HFFc6 (cell line): ENCODE measurements at regions not wholly inside any gene's neighbourhood (a gene's known extent, or its start where the extent isn't known, plus 50 kb on each side); places are given as distances from the start of the nearest gene placed in this dataset.

ENCODE experiments used
- DNase-seq: peaks from one replicate; pipeline ENCODE4 v3.0.0-alpha.2; 2018
- H3K27ac Mint-ChIP-seq: 2 replicates; pipeline ENCODE4 v1.8.0; 2020; ENCODE audit warnings: mild to moderate bottlenecking, mixed read lengths
- H3K27me3 Mint-ChIP-seq: 2 replicates; pipeline ENCODE4 v1.8.0; 2021; ENCODE audit warnings: mild to moderate bottlenecking, moderate library complexity, mixed read lengths; ENCODE audit not compliant: insufficient read depth
- H3K36me3 Mint-ChIP-seq: 2 replicates; pipeline ENCODE4 v1.8.0; 2021; ENCODE audit warnings: low read depth, mixed read lengths
- H3K4me1 Mint-ChIP-seq: 2 replicates; pipeline ENCODE4 v1.8.0; 2020; ENCODE audit warnings: low read depth, mixed read lengths
- H3K4me3 Mint-ChIP-seq: 2 replicates; pipeline ENCODE4 v1.8.0; 2020; ENCODE audit warnings: mild to moderate bottlenecking, moderate library complexity, mixed read lengths
- H3K9me3 Mint-ChIP-seq: 2 replicates; pipeline ENCODE4 v1.8.0; 2020; ENCODE audit warnings: mild to moderate bottlenecking, mixed read lengths
- CTCF ChIP-seq: fragments of 200-600 bp; sonication (generic); IDR thresholded peaks from 2 replicates; pipeline ENCODE4 v1.5.0; 2021; ENCODE audit warnings: antibody characterized with exemption, mild to moderate bottlenecking

GRCh38 chr10:90604636-90605035, 253.2 kb downstream of the HTR7 start:
- Mint-ChIP-seq H3K4me1 (no peaks in the 10 kb centered on the region), H3K27me3 (no peaks in the 10 kb centered on the region; the same call in 1 of the 2 replicates), H3K27ac (no peak overlapping the region), H3K4me3 (no peak overlapping the region), H3K36me3 (peaks cover 5% of the 10 kb centered on the region; the same call in 1 of the 2 replicates), H3K9me3 (peaks cover 43% of the 10 kb centered on the region)
- TF ChIP-seq CTCF, result no peak
- no peak for DNase-seq

- DNase-seq, result no peak
- H3K27me3 Mint-ChIP-seq, result no peaks in the 10 kb centered on the region; the same call in 1 of the 2 replicates
- TF ChIP-seq CTCF, result no peak
- no peak overlapping the region for H3K27ac Mint-ChIP-seq
- no peaks in the 10 kb centered on the region for H3K4me1 Mint-ChIP-seq
- H3K4me3 Mint-ChIP-seq, result no peak overlapping the region
- peaks cover 36% of the 10 kb centered on the region for H3K9me3 Mint-ChIP-seq
- H3K36me3 Mint-ChIP-seq, result peaks cover 5% of the 10 kb centered on the region; the same call in 1 of the 2 replicates
Measured at GRCh38 chr10:90605506-90605905, 252.3 kb downstream of the HTR7 start.

- DNase-seq, result no peak
- H3K4me3 Mint-ChIP-seq, result no peak overlapping the region
- peaks cover 16% of the 10 kb centered on the region for H3K9me3 Mint-ChIP-seq
- no peak for TF ChIP-seq CTCF
- H3K36me3 Mint-ChIP-seq, result no peaks in the 10 kb centered on the region
- H3K27me3 Mint-ChIP-seq, result no peaks in the 10 kb centered on the region
- no peaks in the 10 kb centered on the region for H3K4me1 Mint-ChIP-seq
- no peak overlapping the region for H3K27ac Mint-ChIP-seq
Measured at GRCh38 chr10:90612276-90612675, 245.6 kb downstream of the HTR7 start.

- H3K9me3 Mint-ChIP-seq, result peaks cover 10% of the 10 kb centered on the region
- no peak for DNase-seq
- H3K4me3 Mint-ChIP-seq, result no peak overlapping the region
- H3K27ac Mint-ChIP-seq, result no peak overlapping the region
- no peaks in the 10 kb centered on the region for H3K36me3 Mint-ChIP-seq
- no peaks in the 10 kb centered on the region for H3K27me3 Mint-ChIP-seq
- H3K4me1 Mint-ChIP-seq, result no peaks in the 10 kb centered on the region
- no peak for TF ChIP-seq CTCF
Measured at GRCh38 chr10:90614631-90615030, 243.2 kb downstream of the HTR7 start.

- no peaks in the 10 kb centered on the region for H3K4me1 Mint-ChIP-seq
- H3K9me3 Mint-ChIP-seq, result peaks cover 3% of the 10 kb centered on the region
- no peak overlapping the region for H3K27ac Mint-ChIP-seq
- no peak for TF ChIP-seq CTCF
- no peaks in the 10 kb centered on the region; the same call in 1 of the 2 replicates for H3K27me3 Mint-ChIP-seq
- no peak overlapping the region for H3K4me3 Mint-ChIP-seq
- DNase-seq, result no peak
- H3K36me3 Mint-ChIP-seq, result no peaks in the 10 kb centered on the region
Measured at GRCh38 chr10:90621577-90621976, 236.3 kb downstream of the HTR7 start.
